H9 (cell line): ENCODE measurements at regions not wholly inside any gene's neighbourhood (a gene's known extent, or its start where the extent isn't known, plus 50 kb on each side); places are given as distances from the start of the nearest gene placed in this dataset.

Source experiments
- DNase-seq: peaks from one replicate; pipeline ENCODE4 v3.0.0-alpha.2; 2017
- H2AFZ ChIP-seq: one replicate; pipeline ENCODE4 v1.6.1; 2013; ENCODE audit warnings: mild to moderate bottlenecking, low read length, control low read depth, moderate library complexity
- H2AK5ac ChIP-seq: 2 replicates; pipeline ENCODE4 v1.6.1; 2013; ENCODE audit warnings: low read length, control low read depth, mixed read lengths; ENCODE audit not compliant: insufficient read length
- H2BK120ac ChIP-seq: one replicate; pipeline ENCODE4 v1.6.1; 2013; ENCODE audit warnings: low read depth, mild to moderate bottlenecking, low read length, control low read depth, inconsistent platforms; ENCODE audit not compliant: poor library complexity, severe bottlenecking
- H2BK12ac ChIP-seq: 2 replicates; pipeline ENCODE4 v1.6.1; 2013; ENCODE audit warnings: low read length, control low read depth, mixed read lengths, low read depth; ENCODE audit not compliant: insufficient read length
- H2BK15ac ChIP-seq: 2 replicates; pipeline ENCODE4 v1.6.1; 2013; ENCODE audit warnings: low read depth, low read length, control low read depth
- H2BK20ac ChIP-seq: one replicate; pipeline ENCODE4 v1.6.1; 2013; ENCODE audit warnings: low read depth, mild to moderate bottlenecking, low read length, control low read depth, inconsistent platforms; ENCODE audit not compliant: poor library complexity, severe bottlenecking
- H2BK5ac ChIP-seq: 2 replicates; pipeline ENCODE4 v1.6.1; 2013; ENCODE audit warnings: low read length, control low read depth, mixed read lengths; ENCODE audit not compliant: insufficient read length
- H3K14ac ChIP-seq: 2 replicates; pipeline ENCODE4 v1.6.1; 2013; ENCODE audit warnings: low read length, control low read depth; ENCODE audit not compliant: insufficient read depth
- H3K18ac ChIP-seq: 2 replicates; pipeline ENCODE4 v1.6.1; 2013; ENCODE audit warnings: low read depth, mild to moderate bottlenecking, mixed read lengths, low read length, control low read depth; ENCODE audit not compliant: insufficient read length
- H3K23ac ChIP-seq: 2 replicates; pipeline ENCODE4 v1.6.1; 2013; ENCODE audit warnings: low read length, control low read depth, mixed read lengths, low read depth; ENCODE audit not compliant: insufficient read length
- H3K23me2 ChIP-seq: 2 replicates; pipeline ENCODE4 v1.6.1; 2013; ENCODE audit warnings: low read depth, mild to moderate bottlenecking, mixed read lengths, low read length, control low read depth; ENCODE audit not compliant: insufficient read length, poor library complexity, severe bottlenecking
- H3K27ac ChIP-seq: 2 replicates; pipeline ENCODE4 v1.5.1; 2013; ENCODE audit warnings: low read length, control low read depth, mixed read lengths, low read depth; ENCODE audit not compliant: insufficient read length
- H3K27me3 ChIP-seq: 2 replicates; pipeline ENCODE4 v1.6.1; 2013; ENCODE audit warnings: low read length, control low read depth, inconsistent platforms; ENCODE audit not compliant: insufficient read depth
- H3K4ac ChIP-seq: 2 replicates; pipeline ENCODE4 v1.6.1; 2013; ENCODE audit warnings: low read depth, mild to moderate bottlenecking, control low read depth, inconsistent platforms, low read length, moderate library complexity
- H3K4me1 ChIP-seq: 2 replicates; pipeline ENCODE4 v1.6.1; 2013; ENCODE audit warnings: low read length, control low read depth, inconsistent platforms; ENCODE audit not compliant: insufficient read depth
- H3K4me2 ChIP-seq: 2 replicates; pipeline ENCODE4 v1.6.1; 2013; ENCODE audit warnings: low read length, control low read depth, mixed read lengths; ENCODE audit not compliant: insufficient read length, insufficient read depth
- H3K56ac ChIP-seq: 2 replicates; pipeline ENCODE4 v1.6.1; 2013; ENCODE audit warnings: low read depth, mild to moderate bottlenecking, mixed read lengths, low read length, control low read depth; ENCODE audit not compliant: insufficient read length
- H3K79me1 ChIP-seq: 2 replicates; pipeline ENCODE4 v1.6.1; 2013; ENCODE audit warnings: low read depth, mild to moderate bottlenecking, moderate library complexity, low read length, control low read depth, inconsistent platforms; ENCODE audit not compliant: insufficient read depth, poor library complexity, severe bottlenecking
- H3K79me2 ChIP-seq: 2 replicates; pipeline ENCODE4 v1.6.1; 2013; ENCODE audit warnings: low read length, control low read depth, inconsistent platforms; ENCODE audit not compliant: insufficient read depth
- H3K9ac ChIP-seq: 2 replicates; pipeline ENCODE4 v1.6.1; 2013; ENCODE audit warnings: low read length, control low read depth, mixed read lengths; ENCODE audit not compliant: insufficient read length; ENCODE audit errors: extremely low read depth
- H3K9me3 ChIP-seq: one replicate; pipeline ENCODE4 v1.6.1; 2013; ENCODE audit warnings: low read depth, low read length, inconsistent platforms; ENCODE audit not compliant: control insufficient read depth
- H3T11ph ChIP-seq: one replicate; pipeline ENCODE4 v1.6.1; 2013; ENCODE audit warnings: mild to moderate bottlenecking, low read length, control low read depth, inconsistent platforms
- H4K20me1 ChIP-seq: one replicate; pipeline ENCODE4 v1.6.1; 2013; ENCODE audit not compliant: control insufficient read depth, insufficient read length, insufficient read depth
- H4K5ac ChIP-seq: 2 replicates; pipeline ENCODE4 v1.6.1; 2013; ENCODE audit warnings: low read depth, mild to moderate bottlenecking, mixed read lengths, low read length, control low read depth; ENCODE audit not compliant: insufficient read length
- H4K8ac ChIP-seq: replicated peaks from 2 replicates; pipeline ENCODE4 v1.6.1; 2013; ENCODE audit warnings: low read length, control low read depth, mixed read lengths, low read depth; ENCODE audit not compliant: insufficient read length
- H4K91ac ChIP-seq: 2 replicates; pipeline ENCODE4 v1.6.1; 2013; ENCODE audit warnings: low read depth, mild to moderate bottlenecking, moderate library complexity, mixed read lengths, low read length, control low read depth; ENCODE audit not compliant: insufficient read length
- H3K27ac Mint-ChIP-seq, 3 experiments: 2 replicates in 2 of 3; 3 replicates in 1 of 3; pipeline ENCODE4 v1.8.0; 2020 to 2021; ENCODE audit warnings: mixed read lengths in 3 of 3, mild to moderate bottlenecking in 1 of 3, moderate library complexity in 1 of 3
- H3K27me3 Mint-ChIP-seq: 2 replicates; pipeline ENCODE4 v1.8.0; 2021; ENCODE audit warnings: low read depth, mild to moderate bottlenecking, moderate library complexity, mixed read lengths
- H3K36me3 Mint-ChIP-seq, 3 experiments: 2 replicates in 2 of 3; 3 replicates in 1 of 3; pipeline ENCODE4 v1.8.0; 2020 to 2021; ENCODE audit warnings: low read depth in 3 of 3, mixed read lengths in 3 of 3; ENCODE audit not compliant: insufficient read depth in 1 of 3
- H3K4me1 Mint-ChIP-seq, 2 experiments: 2 replicates each; pipeline ENCODE4 v1.8.0; 2020; ENCODE audit warnings: mixed read lengths in 2 of 2
- H3K4me3 Mint-ChIP-seq, 2 experiments: 2 replicates in 1 of 2; 3 replicates in 1 of 2; pipeline ENCODE4 v1.8.0; 2020 to 2021; ENCODE audit warnings: mild to moderate bottlenecking in 2 of 2, mixed read lengths in 2 of 2, moderate library complexity in 1 of 2
- H3K9me3 Mint-ChIP-seq, 2 experiments: 2 replicates in 1 of 2; 3 replicates in 1 of 2; pipeline ENCODE4 v1.8.0; 2020; ENCODE audit warnings: mild to moderate bottlenecking in 2 of 2, mixed read lengths in 2 of 2, moderate library complexity in 1 of 2
- CTCF ChIP-seq: fragments of 200-600 bp; sonication (generic); conservative IDR thresholded peaks from 3 replicates; pipeline ENCODE4 v1.8.0; 2021; ENCODE audit warnings: antibody characterized with exemption, mild to moderate bottlenecking
- WGBS: extraction: QIAGEN DNeasy Blood & Tissue Kit; methylation state at CpG from one replicate; pipeline ENCODE4 v1.1.7; 2013; ENCODE audit warnings: missing lambda C conversion rate, low lambda C conversion rate, mixed read lengths; ENCODE audit not compliant: insufficient read length; ENCODE audit errors: extremely low coverage; 5-methylcytosine and 5-hydroxymethylcytosine counted together

GRCh38 chr2:21431078-21431477 lies 307.3 kb downstream of the TDRD15 start:
- H2BK120ac ChIP-seq: no peak overlapping the region
- H3K4me1 ChIP-seq: no peaks in the 10 kb centered on the region
- H4K8ac ChIP-seq: no peak overlapping the region
- H3K79me1 ChIP-seq: no peaks in the 10 kb centered on the region
- H3K79me2 ChIP-seq: no peaks in the 10 kb centered on the region
- H3K4me1 Mint-ChIP-seq: no peaks in the 10 kb centered on the region; a peak in 1 of 4 replicates
- no peaks in the 10 kb centered on the region for H3K27me3 ChIP-seq
- no peak overlapping the region for H2BK15ac ChIP-seq
- no peaks in the 10 kb centered on the region for H3K23me2 ChIP-seq
- peaks cover 0 to 4% (median 0%) of the 10 kb centered on the region in 3 experiments; a peak in 2 of 7 replicates for H3K36me3 Mint-ChIP-seq
- H2AK5ac ChIP-seq: no peak overlapping the region
- H3K4me3 Mint-ChIP-seq: no peak overlapping the region
- no peak overlapping the region for H3K27ac Mint-ChIP-seq
- H2BK5ac ChIP-seq: no peak overlapping the region
- H3K14ac ChIP-seq: no peak overlapping the region
- no peaks in the 10 kb centered on the region for H3K27me3 Mint-ChIP-seq
- no peak for DNase-seq
- H3K9ac ChIP-seq: no peak overlapping the region
- H3K4ac ChIP-seq: no peak overlapping the region
- H3K23ac ChIP-seq: no peak overlapping the region
- no peaks in the 10 kb centered on the region for H3K9me3 ChIP-seq
- H2AFZ ChIP-seq: no peak overlapping the region
- no peak overlapping the region for H4K5ac ChIP-seq
- peaks cover 4 to 5% of the 10 kb centered on the region in 2 experiments for H3K9me3 Mint-ChIP-seq
- no peak overlapping the region for H3K18ac ChIP-seq
- no peaks in the 10 kb centered on the region for H4K20me1 ChIP-seq
- TF ChIP-seq CTCF: no peak
- WGBS: no CpG with 5 or more reads among the region's 5 CpGs
- no peak overlapping the region for H3T11ph ChIP-seq
- no peak overlapping the region for H2BK12ac ChIP-seq
- no peak overlapping the region for H3K4me2 ChIP-seq
- H2BK20ac ChIP-seq: no peak overlapping the region
- no peak overlapping the region for H3K27ac ChIP-seq
- H3K56ac ChIP-seq: no peak overlapping the region
- no peak overlapping the region for H4K91ac ChIP-seq
